Stimulated activated CD4-positive, alpha-beta T cell treated with anti-CD3 and anti-CD28 coated beads, TNF-alpha, amount 100 ng/mL, for 4 hours (primary cell): ENCODE measurements at regions not wholly inside any gene's neighbourhood (a gene's known extent, or its start where the extent isn't known, plus 50 kb on each side); places are given as distances from the start of the nearest gene placed in this dataset.
A peak's percentile ranks its signal among the peaks of the same experiment; 100 is the strongest.
"Not testable (repeated sequence)": the region's sequence is repeated elsewhere in the genome, so short reads cannot be mapped to it uniquely, and the experiment has no call there.

Source experiments
- DNase-seq, 3 experiments: peaks; one replicate each; pipeline ENCODE4 v3.0.0-alpha.2; 2020; ENCODE audit warnings: low read depth in 3 of 3

DNA sequence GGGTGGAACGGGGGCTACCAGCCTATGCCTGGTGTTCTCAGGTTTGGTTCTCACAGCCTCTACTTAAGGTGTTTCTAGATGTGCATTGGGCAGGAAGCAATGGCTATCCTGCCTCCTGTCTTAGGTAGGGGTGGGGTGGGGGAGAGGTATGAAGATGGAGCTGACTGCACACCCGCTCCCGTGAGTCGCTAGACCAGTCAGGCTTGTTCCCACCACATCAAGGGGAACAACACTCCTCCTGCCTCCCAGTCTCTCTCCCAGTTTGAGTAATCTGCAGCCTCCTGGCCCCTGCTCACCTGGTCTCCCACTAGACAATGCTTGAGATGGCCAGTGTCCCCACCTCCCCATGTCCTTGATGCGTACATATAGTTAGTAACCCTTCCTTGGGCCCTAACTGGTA, 79.3 kb upstream of the TENM4 start:
- no peak for DNase-seq

DNA sequence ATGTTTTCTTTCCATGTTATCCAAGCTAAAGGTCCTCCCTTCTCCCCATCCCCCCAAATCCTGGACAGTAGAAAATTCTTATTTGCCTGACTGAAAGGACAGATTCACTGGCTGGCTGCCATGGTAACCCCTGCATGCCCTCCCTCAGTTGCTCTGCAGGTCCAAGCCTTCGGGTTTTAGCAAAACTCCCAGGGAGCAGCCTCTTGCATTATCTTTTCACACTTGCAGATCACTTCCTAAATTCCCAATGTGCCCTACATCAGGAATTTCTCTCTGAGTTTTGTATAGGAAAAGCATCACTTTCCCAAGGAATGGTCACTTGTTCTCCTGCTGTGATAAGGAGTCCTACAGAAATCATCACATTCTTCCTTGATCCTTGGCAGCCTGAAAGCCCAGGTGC, 75.0 kb upstream of the TENM4 start:
- DNase-seq = no peak

DNA sequence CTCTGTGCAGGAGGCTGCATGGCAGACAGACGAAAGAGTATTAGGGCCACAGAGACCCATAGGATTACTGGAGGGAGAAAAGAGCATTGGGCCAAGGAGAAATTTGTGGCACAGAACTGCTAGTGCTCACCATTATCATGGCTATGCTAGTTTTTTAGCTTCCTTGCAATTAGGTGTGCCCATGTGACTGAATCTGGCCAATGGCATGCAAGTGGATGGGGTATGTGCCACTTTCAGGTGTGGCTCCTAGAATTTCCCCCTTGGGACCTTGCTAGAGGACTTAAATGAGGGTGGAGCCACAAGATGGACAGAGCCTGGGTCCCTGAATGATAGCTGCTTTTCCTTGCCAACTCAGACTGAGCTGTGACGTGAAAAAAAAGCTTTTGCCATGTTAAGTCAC, 73.9 kb upstream of the TENM4 start:
- DNase-seq = no peak

DNA sequence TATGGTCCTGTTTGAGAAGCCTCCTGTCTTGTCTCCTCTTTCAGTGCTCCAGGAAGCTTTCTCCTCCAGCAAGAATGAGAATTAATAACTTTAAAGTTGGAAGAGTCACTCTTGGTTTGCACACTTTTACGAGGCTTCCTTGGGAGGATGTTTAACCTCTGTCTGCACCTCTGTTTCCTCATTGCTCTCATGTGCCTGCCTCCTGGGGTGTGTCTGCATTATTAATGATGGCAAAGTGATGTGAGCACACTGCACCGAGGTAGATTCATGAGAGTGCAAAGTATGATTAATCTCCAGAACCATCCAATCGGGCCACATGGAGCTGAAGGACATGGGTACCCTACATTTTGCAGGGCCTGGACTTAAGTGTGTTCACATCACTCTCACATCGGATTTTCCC, 73.5 kb upstream of the TENM4 start:
- DNase-seq = no peak

DNA sequence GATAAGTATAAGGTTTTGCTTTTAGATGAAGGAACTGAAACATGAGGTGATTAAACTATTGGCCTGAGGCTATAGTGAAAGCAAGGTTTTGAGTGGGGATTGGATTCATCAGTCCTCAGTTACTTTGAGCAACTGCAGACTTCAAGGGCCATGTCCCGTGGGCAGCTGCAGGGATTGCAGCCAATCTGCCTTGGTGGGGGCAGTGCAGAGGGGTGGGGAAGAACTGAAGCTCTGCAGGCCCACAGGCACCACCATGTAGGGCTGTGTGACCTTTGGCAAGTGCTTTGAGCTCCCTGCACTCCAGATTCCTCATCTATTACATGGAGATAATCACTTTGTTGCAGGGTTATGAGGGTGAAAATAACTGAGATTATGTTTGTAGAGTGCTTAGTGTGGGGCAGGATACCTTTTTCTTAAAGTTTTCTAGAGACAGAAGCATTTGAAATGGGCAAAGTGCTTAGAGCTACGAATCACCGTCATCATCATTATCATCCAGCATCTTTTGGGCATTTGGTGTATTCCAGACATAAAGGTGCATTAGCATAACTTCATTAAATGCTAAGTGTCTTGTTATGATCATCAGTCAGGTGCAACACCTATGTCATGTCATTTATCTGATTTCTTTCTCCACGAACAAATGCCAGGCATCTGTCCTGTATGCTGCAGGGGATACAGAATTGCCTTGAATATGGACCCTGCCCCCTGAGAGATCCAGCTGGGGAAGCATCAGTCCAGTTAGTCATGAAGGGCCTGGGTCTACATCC, 72.1 kb upstream of the TENM4 start:
- no peak for DNase-seq

DNA sequence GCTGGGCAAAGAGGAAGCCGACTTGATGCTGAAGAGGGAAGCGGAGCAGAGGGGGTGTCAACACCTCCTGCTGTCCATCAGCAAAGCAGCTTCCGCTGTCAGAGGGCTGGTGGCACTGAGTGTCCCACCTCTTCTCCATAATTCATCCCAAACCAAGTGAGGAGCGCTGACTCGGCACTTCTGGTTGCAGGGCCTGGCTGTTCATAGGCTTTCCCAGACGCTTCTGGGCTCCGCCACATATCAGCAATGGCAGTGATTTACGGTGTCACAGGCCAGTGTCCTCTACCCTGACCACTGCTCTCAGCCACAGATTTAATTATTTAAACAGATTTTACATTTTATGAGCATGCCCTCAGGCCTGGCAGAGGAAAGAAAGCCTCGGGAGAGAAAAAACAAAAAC, 70.1 kb upstream of the TENM4 start:
- DNase-seq = no peak

DNA sequence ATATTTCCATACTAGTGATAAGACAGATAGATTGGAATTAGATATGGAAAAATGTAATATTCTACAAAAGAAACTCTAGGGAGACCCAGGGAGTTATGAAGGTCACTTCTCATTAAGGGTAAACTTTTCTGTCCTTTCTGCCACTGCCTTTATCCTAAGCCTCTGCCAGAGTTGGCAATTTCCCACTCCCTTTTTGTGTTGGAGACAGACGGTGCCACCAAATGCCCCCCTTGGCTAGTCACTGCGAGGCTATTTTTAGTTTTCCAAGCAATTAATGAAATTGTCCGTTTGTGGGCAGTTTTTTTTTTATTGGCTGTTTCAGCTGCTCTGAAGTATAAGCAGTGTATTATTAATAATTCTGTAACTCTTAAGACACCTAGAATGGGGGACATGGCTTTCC, 67.6 kb upstream of the TENM4 start:
- DNase-seq = no peak

DNA sequence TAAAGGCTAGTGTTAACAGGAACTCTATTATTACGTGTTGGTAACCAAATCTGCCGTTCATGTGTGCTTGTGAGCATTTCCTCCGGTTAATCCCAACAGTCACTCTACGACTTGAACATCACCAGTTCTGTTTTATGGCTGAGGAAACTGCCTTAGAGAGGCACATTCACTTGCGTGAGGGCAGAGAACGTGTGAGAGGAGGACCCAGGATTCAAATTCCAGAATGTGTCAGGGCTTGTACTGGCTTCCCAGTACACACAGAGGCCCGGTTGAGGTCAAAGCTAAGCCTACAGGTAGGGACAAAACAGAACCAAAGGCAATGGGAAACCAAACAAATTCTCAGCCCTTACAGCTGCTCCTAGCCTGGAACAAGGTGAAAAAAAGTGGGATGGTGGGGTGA, 66.9 kb upstream of the TENM4 start:
- no peak for DNase-seq

DNA sequence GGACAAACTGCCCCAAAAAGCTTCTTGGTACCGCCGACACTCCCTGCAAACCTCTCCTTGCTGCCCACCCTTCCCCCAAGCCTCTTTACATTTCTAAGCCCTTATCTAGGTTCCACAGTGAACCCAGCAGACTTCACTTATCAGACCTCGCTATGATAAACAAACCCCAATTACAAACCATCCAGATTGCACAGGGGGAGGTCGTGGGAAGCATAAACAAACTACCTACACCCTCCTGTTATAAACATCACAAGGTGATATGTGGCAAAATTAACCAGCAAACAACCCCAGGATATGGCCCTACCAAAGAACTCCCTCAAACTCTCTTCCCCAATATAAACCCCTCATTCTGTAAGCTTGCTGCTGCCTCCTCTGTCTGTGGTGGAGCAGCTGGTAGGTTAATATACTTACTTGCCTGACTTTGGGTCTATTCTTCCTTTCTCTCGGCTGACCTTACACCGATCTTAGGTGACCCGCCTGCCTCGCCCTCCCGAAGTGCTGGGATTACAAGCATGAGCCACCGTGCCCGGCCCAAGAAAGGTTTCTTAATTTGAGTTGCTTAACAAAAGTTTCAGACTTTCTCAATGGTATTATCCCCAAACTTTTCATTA, 66.0 kb upstream of the TENM4 start:
- no peak for DNase-seq

DNA sequence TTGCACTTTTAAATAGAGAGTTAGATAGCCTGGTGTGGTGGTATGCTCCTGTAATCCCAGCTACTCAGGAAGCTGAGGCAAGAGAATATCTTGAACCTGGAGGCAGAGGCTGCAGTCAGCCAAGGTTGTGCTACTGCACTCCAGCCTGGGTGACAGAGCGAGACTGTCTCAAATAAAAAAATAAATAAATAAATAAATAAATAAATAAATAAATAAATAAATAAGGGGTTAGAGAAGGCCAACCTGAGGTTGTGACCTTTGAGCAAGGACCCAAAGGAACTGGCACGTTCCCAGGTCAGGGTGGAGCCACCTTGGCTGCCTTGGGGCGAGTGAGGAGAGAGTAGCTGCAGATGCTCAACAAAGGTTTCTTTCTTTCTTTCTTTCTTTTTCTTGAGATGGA, 65.3 kb upstream of the TENM4 start:
- no peak for DNase-seq

DNA sequence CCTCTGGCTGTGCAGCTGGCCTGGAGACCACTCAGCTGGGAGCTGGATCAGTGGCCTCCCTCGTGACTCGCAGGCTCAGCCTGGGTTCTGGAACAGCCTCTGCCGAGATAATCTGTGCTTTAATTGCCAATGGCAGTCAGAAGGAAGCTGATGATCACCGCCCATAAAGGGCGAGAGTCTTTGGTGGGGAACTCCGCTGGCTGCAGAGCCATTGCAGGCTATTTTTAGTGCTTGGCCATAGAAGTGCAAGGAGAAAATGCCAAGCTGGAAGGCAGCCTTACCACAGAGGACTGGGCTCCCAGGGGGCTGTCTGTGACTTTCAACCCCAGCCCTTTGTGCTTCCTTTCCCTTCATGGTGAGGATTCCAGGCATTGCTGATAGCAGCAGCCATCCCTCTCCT, 62.2 kb upstream of the TENM4 start:
- DNase-seq = no peak

DNA sequence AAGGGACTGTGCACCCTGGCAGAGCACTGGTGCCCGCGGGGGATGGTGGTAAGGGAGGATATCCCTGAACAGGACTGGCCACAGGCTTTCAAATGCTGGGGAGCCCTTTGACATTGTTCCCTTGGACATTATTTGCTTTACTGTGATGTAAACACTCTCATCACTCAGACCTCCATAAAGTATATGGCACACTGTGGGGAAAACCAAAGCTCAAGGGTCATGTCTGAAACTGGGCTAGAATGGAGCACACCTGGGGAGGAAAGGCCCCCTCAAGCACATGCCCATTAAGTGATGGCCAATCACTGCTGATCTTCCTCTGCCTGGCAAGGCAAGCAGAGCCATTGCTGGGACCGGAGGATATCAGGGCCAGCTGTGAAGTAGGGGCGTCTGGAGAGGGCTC, 60.9 kb upstream of the TENM4 start:
- DNase-seq = no peak

DNA sequence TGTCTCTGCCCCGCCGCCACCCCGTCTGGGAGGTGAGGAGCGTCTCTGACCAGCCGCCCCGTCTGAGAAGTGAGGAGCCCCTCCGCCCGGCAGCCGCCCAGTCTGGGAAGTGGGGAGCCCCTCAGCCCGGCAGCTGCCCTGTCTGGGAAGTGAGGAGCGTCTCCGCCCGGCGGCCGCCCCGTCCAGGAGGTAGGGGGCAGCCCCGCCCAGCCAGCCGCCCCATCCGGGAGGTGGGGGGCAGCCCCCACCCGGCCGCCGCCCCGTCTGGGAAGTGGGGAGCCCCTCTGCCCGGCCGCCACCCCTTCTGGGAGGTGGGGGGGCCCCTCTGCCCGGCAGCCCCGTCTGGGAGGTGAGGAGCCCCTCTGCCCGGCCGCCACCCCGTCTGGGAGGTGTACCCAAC, 59.1 kb upstream of the TENM4 start:
- DNase-seq = not testable (repeated sequence)

DNA sequence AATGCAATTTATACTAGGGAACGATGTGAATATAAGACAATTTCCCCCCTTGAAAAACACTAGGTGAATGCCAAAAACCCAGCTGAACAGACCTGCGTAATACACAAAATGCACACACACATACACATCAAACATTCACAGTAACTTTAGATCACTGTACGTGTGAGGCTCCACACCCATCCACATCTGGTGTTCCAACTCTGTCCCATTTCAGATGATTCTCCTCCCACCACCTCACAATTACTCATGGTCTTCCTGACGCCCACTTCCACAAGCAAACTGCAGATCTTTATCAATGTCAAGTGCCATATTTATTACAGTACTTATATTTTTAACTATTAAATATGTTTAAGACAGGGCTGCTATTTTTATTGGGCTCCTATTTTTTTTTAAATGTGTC, 57.8 kb upstream of the TENM4 start:
- no peak for DNase-seq

DNA sequence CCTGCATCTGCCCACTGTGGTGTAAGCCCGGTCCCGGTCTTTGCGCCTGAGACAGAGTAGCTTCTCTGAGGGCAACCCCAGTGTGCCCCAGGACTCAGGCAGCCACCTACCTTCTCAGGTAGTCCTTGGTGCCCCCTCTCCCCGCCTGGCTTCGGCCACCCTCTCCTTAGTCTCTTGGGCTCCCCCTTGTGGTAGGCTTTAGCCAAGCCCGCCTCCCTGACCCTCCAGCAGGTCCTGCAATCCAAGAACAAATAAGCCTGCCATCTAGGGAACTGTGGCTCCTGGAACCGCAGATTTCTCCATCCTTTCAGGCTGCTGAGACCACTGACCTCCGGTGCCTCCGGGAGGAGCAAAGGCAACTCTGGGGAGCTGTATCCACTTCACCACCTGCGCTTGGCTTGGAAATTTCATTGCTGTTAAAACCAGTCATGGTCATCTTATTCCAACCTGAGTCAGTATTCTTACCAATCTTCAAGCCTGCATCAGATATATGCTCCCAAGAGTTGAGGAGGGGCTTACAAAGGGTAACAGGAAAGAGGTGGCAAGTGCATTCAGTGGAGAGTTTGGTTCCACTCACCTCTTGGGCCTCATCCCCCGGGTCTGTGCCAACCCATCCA, 52.8 kb upstream of the TENM4 start:
- peak in 1 of 3 experiments; percentile 1 for DNase-seq

DNA sequence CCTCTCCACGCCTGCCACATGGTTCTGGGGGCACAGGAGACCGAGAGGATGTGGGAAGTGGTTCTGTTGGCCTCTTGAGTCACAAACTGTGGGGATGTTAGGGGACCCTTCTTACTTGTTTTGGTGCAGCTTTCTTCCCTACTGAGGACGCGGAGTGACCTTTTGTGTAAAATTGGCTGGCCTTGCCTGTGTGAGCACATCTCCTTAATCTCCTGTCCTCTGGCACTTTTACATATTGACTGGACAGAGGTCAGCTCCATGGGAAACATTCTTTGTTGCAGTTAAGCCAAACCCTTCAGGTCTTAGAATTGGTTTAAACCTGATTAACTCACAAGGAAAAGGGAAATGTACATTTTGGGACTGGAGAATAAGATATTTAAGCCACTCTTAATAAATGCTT, 51.2 kb upstream of the TENM4 start:
- no peak for DNase-seq
